Middle frontal gyrus (tissue), 1 donor: ENCODE measurements at regions not wholly inside any gene's neighbourhood (a gene's known extent, or its start where the extent isn't known, plus 50 kb on each side); places are given as distances from the start of the nearest gene placed in this dataset.
"Not testable (repeated sequence)": the region's sequence is repeated elsewhere in the genome, so short reads cannot be mapped to it uniquely, and the experiment has no call there.

Source experiments
- DNase-seq: peaks from one replicate; pipeline ENCODE4 v3.0.0-alpha.2; 2015; ENCODE audit warnings: low spot score; ENCODE audit errors: extremely low spot score

DNA sequence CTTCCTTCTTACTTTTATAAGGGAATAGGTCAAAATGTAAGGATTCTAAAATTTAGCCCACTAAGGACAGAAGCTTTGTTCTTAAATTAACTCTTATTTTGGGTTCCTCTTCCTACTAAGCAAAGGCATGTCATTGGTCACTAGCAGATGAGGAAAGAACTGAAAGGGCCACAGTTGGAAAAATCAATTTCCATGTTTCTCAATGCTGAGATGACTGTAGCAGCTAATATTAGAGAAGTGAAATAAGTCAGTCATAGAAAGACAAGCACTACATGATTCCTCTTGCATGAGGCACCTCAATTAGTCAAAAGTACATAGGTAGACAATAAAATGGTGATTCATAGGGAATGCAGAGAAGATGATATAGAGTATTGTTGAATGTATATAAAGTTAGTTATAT, 353.7 kb downstream of the RSL24D1 start:
- no peak for DNase-seq

DNA sequence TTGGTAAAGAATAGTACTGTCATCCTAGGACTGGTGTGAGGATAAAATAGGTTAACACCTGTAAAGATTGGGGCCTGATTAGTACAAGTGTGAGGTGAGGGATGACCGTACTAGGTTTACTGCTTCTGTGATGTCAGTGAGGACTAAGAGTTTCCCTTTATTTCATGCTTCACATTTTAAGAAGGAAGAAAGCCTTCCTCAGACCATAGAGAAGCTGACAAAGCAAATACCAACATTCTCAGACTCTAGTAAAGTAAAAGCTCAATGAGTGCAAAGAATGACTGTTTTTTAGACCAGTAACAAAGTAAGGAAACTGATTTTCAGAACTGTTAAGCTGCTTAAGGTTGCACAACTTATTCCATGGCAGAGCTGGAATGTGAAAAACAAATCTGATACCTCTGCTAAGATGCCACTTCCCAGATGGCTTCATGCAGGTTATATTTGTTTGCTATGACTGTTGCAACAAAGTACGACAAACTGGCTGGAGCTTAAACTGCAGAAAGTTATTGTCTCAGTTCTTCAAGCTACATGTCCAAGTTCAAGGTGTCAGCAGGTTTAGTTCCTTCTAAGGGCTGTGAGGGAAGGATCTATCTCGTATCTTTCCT, 354.9 kb downstream of the RSL24D1 start:
- DNase-seq = no peak

DNA sequence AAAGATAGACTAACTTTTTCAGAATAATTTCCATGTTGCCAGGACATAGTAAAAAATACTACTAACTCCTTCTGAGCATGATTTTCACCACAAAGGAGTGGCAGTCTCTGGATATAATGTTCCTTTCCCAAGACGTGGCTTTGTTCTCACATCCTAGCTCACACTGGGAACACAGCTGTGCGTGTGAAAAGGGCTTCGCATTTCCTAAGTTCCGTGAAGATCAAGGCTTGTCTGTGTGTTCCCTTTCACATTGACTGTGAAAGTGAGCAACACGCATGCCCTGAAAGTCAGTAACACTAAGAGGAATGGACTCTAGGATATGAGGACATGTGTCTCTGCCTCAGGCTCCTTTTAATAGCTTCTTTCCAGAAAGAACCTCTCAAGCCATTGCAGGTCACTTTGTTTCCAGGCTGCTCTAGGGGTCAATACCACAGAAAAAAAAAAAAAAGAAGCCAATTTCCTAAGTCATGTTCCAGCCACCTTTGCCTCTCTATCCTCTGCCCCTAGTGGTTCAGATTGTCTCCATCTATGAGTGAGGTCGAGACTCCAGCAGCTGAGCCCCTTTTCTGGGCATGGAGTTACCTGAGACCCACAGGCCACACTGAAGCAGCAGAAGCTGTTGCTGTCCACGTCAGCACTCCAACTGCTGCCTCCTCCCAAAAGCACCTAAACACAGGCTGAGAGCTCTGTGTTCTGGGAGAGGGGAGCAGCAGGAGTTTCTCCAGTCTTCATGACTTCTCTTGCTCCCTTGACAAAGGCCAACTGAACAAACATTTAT, 355.9 kb downstream of the RSL24D1 start:
- DNase-seq = no peak

DNA sequence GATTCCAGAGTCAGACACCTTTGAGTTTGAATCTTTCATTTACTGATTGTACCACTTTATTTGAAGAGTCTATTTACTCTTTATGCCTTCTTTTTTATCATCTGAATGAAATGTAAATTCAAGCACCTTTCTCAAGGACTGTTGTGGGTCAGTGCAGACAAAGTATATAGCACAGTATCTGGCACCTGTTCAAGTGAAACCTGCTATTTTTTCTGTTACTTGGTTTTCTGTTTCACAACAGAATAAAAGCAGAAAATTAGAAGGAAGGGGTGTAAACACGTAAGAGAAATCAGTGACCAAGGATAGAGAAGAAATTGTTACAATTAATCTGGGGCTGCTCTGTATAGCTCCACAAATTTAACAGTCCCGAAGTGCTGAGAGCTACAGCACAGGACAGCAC, 357.4 kb downstream of the RSL24D1 start:
- no peak for DNase-seq

DNA sequence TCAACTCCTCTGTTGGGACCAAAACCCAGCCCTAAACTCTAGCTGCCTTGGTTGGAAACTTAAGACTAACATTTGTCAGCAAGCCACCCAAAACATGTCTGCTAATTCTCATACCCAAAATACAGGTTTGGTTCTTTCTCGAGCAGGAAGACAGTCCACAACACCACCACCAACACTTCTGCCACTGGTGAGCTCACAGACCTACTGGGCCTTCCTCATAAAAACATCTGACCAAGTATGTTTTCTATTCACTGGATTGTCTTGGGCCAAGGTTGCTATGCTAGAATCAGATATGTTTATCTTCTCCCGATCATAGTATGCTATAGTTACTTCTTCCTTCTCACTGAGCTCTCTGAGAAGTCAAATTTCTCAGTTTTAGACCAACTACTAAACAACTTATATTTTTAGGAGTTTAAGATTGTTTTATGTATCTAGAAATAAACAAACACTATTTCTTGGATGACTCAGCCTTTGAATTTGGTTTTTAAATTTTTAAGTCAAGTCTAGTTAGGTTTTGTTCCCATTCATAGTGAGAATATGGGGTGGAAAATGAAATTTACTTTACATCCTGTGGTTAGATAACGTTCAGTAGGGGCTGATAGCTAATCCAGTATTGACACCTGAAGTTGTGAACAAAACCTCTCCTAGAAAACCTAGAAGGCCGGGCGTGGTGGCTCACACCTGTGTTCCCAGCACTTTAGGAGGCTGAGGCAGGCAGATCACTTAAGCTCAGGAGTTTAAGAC, 360.5 kb downstream of the RSL24D1 start:
- DNase-seq = no peak

DNA sequence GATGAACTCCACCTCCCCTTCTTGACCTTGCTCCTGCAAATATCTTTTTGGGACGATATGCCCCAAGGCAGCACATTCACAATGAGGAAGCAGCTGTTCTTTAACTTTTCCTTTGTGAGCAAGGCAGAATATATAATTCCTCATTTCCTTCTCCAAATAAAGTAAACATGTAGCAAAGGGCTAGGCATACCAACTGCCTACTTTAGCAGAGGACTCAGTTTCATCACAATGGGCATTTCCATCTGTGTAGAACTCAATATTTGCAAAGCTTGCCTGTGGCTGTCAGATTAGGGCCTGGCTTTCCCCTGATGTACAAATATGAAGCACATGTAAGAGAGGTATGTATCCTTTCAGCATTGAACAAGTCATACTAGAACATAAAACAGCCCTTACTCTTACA, 366.9 kb downstream of the RSL24D1 start:
- no peak for DNase-seq

DNA sequence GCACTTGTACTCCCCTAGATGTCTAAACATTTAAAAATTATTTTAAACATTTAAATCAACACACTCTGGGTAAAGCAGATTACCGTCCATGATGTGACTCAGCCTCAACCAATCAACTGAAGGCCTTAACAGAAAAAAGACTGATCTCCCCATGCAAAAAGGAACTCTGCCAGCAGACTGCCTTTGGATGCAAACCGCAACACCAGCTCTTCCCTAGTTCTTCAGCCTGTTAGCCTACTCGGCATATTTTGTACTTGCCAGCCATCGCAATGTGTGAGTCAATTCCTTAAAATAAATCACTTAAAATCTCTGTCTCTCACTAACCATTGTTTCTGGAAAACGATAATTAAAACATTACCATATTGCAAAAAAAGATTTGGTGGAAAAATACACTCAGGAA, 375.9 kb downstream of the RSL24D1 start:
- peak; percentile 40 for DNase-seq

DNA sequence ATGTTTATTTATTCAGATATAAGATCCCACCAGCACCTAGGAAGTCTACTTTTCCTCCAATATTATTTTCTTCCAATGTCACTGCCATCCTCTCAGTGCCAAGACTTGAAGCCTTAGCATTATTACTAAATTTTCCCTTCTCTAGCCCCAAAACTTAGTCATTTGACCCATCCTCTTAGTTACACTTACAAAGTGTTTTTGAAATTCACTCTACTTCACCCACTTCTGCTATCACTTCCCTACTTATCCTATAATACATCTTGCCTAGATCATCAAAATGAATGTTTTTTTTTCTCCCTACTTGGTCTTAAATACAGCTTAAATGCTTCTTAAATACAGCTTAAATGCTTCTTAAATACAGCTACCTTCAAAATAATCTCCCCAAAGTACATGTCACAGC, 376.6 kb downstream of the RSL24D1 start:
- DNase-seq = no peak

DNA sequence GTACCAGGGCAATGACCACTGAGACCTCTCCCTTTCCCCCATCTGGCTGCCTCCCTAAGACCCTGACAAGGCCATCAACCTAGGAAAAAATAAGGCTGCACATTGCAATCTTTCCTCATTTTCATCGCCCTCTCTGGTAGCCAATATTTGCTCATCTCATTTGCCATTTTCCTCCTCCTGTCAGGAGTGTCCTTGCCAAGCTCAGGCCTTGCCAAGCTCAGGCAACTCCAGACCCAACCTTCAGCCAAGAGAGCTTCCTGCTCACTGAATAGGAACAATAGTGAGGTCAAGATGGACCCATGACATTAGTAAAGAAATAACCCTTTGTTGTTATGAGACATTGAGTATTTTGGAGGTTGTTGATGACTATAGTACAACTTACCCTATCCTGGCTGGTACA, 380.3 kb downstream of the RSL24D1 start:
- DNase-seq = no peak

DNA sequence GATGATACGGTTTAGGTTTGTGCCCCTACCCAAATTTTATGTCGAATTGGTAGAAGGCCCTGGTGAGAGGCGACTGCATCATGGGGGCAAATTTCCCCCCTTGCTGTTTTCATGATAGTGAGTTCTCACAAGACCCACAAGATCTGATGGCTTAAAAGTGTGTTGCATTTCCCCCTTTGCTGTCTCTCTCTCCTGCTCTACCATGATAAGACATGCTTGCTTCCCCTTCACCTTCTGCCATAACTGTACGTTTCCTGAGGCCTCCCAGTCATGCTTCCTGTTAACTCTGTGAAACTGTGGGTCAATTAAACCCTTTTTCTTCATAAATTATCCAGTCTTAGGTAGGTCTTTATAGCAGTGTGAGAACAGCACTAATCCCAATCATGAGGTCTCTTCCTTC, 381.2 kb downstream of the RSL24D1 start:
- no peak for DNase-seq

DNA sequence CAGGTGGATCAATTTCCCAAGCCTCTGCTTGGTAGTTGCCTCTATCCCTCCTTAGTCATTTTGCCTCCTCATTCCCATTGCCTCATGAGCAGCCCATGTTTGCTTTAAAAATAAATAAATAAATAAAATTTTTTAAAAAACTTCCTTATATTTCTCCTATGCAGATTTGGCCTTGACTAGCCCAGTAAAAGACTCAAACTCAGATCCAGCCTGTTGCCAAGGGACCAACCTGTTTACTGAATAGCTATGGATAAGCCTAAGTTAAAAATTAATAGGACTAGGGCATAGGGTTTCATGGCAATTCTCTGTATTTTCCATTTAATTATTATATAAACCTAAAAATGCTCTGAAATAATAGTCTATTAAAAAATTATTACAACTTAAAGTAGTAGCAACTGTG, 384.4 kb downstream of the RSL24D1 start:
- DNase-seq = no peak

DNA sequence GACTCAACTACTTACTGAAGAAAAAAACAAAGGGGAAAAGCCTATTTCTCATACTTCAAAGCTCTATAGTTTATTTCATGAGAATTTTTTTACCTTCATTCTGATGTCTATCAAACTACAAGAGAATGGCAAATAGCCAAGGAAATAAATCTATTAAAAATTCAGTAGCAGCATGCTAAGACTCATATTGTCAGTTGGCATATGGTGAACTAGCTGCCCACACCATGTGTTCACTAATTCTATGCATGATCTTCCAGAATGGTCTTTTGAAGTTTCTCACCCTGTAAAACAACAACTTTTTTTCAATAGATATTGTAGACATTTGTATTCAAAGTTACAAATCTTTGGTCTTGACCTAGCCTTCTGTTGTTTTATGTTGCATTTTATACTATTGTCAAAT, 386.2 kb downstream of the RSL24D1 start:
- no peak for DNase-seq

DNA sequence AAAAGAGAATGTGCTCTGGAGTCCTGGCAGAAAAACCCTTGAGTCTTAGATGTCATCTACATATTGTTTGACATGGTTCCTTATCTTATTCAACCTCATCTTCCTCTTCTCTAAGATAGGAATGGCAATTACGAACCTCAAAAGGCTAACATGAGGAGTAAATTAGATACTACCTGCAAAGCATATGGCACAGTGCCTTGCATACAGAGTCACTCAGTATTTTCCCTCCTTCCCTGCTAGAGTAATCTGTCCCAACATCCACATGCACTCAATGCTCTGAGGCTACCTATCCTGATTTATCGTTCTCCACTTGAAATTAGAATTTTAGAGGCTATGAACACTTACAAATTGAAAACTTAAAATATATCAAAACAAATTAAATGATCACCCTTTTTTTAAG, 386.7 kb downstream of the RSL24D1 start:
- no peak for DNase-seq

DNA sequence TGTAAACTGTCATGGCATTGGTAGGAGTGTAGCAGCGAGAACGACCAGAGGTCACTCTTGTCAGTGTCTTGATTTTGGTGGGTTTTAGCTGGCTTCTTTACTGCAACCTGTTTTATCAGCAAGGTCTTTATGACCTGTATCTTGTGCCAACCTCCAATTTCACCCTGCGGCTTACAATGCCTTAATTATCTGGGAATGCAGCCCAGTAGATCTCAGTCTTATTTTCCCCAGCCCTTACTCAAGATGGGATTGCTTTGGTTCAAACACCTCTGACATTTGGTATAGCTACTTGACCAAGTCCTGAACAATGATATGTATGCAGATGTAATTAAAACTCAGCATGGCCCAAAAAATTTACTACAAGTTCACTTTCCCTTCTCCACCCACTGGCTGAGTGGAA, 388.4 kb downstream of the RSL24D1 start:
- no peak for DNase-seq

DNA sequence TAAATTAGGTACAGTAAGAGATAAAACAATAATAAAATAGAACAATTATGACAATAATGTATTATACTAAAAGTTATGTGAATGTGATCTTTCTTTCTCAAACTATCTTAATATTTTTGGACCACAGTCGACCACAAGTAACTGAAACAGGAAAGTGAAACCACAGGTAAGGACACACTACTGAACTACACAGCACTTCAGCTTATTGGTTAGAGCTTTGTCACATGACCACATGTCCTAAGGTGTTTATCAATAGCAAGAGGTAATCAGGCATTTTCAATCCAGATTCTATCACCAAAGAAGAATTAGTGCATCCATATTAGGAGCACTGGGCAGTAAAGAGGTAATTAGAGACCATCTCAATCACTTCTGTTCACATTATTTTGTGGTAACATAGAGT, 392.8 kb downstream of the RSL24D1 start:
- DNase-seq = no peak

DNA sequence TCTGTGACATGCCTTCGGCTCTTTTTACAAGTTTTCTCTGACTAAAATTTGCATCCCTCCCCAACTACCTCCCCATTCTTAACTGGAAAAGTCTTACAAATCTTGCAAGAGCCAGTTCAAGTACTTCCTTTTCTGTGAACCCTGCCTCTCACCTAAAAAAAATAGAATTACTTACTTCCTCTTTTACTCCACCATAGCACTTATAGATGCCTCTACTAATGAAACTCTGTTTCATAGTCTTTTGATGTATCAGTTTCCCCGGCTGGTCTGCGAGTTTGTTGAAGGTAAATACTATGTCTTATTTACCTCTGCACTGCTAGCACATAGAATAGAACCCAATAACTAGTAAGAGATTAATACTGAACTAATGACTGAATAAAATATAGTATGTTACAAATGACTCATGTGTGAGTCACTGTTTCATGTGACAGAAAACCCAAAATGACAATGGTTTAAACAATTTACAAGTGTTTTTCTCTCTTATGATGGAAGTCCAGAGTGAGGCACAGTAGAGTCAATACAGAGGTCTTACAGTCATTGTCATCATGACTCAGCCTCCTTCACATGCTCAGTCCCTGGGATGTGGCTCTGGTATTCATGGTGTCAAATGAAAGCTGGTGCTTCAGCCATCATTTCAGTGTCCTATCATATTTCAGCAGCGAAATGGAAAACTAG, 393.5 kb downstream of the RSL24D1 start:
- DNase-seq = no peak

DNA sequence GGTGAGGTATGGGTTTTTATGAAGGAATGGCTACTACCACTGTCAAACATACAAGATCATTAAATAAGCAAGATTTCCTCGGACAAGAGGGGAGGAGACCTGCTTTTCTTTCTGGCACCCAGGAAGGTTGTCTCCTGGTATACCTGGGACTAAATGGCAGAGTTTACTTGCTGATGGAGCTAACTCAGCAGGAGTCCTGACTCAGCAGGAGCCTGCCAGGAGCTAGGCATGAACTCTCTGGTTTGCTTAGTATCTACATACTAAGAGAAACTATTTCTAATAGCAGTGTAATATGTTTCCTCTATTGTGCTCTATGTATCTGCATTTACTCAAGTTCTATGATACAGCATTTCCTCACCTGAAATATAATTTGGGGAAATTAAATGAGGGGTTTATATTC, 404.2 kb downstream of the RSL24D1 start:
- no peak for DNase-seq

DNA sequence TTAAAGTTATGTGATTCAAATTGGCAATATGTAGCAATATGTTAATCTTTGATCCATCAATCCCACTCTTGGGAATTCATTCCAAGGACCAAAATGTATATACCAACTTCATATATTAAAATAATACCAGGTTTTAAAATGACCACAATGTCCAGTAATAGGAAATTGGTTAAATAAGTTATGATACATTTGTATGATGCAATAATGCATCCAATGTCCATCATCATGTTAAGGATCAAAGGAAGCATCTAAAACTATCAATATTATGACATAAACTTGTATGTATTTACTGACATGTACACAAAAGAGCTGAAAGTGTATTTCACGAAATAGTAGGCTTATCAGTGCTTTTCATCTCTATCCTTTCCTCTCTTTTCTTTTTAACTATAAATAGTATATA, 406.0 kb downstream of the RSL24D1 start:
- no peak for DNase-seq

DNA sequence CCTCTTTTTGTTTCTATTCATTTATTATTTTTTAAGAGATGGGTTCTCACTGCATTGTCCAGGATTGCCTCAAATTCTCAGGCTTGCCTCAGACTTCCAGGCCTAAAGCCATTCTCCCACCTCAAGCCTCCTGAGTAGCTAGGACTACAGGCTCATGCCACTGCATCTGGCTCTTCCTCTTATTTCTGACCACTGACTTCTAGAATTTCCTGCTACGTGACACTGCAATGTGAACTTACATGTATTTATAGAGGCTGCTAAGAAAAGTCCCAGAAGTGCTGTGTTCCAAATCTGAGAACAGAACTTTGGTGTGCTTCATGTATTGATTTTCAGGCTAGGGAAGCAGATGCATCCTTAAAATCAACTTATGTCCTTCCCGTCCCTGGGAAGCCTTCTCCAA, 407.4 kb downstream of the RSL24D1 start:
- DNase-seq = no peak

DNA sequence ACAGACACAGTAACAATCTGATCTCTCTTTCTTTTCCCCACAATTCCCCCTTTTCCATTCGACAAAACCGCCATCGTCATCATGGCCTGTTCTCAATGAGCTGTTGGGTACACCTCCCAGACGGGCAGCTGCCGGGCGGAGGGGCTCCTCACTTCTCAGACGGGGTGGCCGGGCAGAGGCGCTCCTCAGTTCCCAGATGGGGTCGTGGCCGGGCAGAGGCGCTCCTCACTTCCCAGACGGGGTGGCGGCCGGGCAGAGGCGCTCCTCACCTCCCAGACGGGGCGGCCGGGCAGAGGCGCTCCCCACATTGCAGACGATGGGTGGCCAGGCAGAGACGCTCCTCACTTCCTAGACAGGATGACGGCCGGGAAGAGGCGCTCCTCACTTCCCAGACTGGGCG, 415.5 kb downstream of the RSL24D1 start:
- not testable (repeated sequence) for DNase-seq

DNA sequence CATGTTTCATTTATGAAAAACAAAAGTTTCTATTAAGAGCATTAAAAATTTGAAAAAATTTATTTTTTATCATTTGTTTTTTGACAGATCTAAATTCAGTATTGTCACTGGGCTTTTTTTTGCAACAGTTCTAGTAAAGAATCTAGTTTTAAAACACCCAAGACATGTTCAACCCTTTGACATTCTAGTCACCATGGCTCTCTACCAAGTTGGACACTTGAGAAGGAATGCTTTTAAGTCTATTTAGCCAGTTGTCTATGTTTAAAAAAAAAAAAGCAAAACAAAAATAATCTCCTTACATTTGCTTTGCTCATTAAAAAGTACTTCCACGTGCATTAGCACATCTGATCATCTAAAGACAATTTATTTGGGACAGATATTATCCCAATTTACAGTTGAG, 417.5 kb downstream of the RSL24D1 start:
- no peak for DNase-seq

DNA sequence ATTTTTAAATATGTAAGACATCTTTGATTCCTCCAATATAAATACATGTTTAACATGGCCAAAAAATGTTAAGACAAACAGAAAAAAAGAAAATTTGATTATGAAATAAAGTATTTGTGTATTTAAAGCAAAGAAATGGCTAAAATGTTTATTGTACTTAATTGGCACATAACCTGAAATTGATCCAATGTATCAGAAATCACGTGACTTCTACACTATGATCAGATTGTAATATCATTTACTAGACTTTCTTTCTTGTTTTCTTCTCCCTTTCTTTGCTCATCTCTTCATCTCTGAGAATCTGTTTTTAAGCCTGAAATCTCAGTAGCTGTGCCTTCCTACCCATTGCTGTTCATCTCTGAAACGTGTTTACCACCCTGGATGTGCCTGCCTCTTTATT, 420.3 kb downstream of the RSL24D1 start:
- no peak for DNase-seq
